Activated CD4-positive, alpha-beta T cell treated with anti-CD3 and anti-CD28 coated beads, Interleukin-2, amount 10 ng/mL, durations not matched to agents 7 days and 5 days (primary cell): ENCODE measurements at regions not wholly inside any gene's neighbourhood (a gene's known extent, or its start where the extent isn't known, plus 50 kb on each side); places are given as distances from the start of the nearest gene placed in this dataset.
"Not testable (repeated sequence)": the region's sequence is repeated elsewhere in the genome, so short reads cannot be mapped to it uniquely, and the experiment has no call there.

Source experiments
- CTCF ChIA-PET: fragments of 350-600 bp; sonication (Branson Sonifier 250); formaldehyde crosslinking; loops from one replicate; lab custom pipeline; 2021; ENCODE audit warnings: antibody characterized with exemption; lab: Charles Lee
- POLR2A ChIA-PET: fragments of 350-600 bp; sonication (Branson Sonifier 250); formaldehyde crosslinking; loops from one replicate; lab custom pipeline; 2021; ENCODE audit warnings: antibody characterized with exemption; lab: Charles Lee
- DNase-seq: peaks from one replicate; pipeline ENCODE4 v3.0.0-alpha.2; 2020
- H3K27ac Mint-ChIP-seq: one replicate; pipeline ENCODE4 v1.8.0; 2021; ENCODE audit warnings: mild to moderate bottlenecking, moderate library complexity, mixed read lengths
- H3K27me3 Mint-ChIP-seq: one replicate; pipeline ENCODE4 v1.8.0; 2021; ENCODE audit warnings: mixed read lengths
- H3K36me3 Mint-ChIP-seq: one replicate; pipeline ENCODE4 v1.8.0; 2021; ENCODE audit warnings: low read depth, mixed read lengths
- H3K4me1 Mint-ChIP-seq: one replicate; pipeline ENCODE4 v1.8.0; 2021; ENCODE audit warnings: mixed read lengths
- H3K4me3 Mint-ChIP-seq: one replicate; pipeline ENCODE4 v1.8.0; 2021; ENCODE audit warnings: mild to moderate bottlenecking, moderate library complexity, mixed read lengths
- H3K9me3 Mint-ChIP-seq: one replicate; pipeline ENCODE4 v1.8.0; 2021; ENCODE audit warnings: mixed read lengths

GRCh38 chr1:220475608-220476007 lies 52.3 kb upstream of the MARK1 start:
- H3K27ac Mint-ChIP-seq, H3K27me3 Mint-ChIP-seq, POLR2A ChIA-PET, H3K4me3 Mint-ChIP-seq, DNase-seq, H3K4me1 Mint-ChIP-seq, H3K9me3 Mint-ChIP-seq, CTCF ChIA-PET, H3K36me3 Mint-ChIP-seq: not testable (repeated sequence)

GRCh38 chr1:220475141-220475540 lies 52.8 kb upstream of the MARK1 start:
- H3K9me3 Mint-ChIP-seq, H3K27me3 Mint-ChIP-seq, H3K4me1 Mint-ChIP-seq, H3K36me3 Mint-ChIP-seq, POLR2A ChIA-PET, CTCF ChIA-PET, DNase-seq, H3K27ac Mint-ChIP-seq, H3K4me3 Mint-ChIP-seq: not testable (repeated sequence)

- ChIA-PET POLR2A (no interaction called here), CTCF (no interaction called here)
- no peak overlapping the region for H3K4me3 Mint-ChIP-seq
- no peaks in the 10 kb centered on the region for H3K36me3 Mint-ChIP-seq
- no peaks in the 10 kb centered on the region for H3K4me1 Mint-ChIP-seq
- H3K27me3 Mint-ChIP-seq: no peaks in the 10 kb centered on the region
- no peaks in the 10 kb centered on the region for H3K9me3 Mint-ChIP-seq
- H3K27ac Mint-ChIP-seq: no peak overlapping the region
- no peak for DNase-seq
Observed at GRCh38 chr1:220473440-220473839, 54.5 kb upstream of the MARK1 start.

- H3K27me3 Mint-ChIP-seq: no peaks in the 10 kb centered on the region
- H3K9me3 Mint-ChIP-seq: no peaks in the 10 kb centered on the region
- H3K4me3 Mint-ChIP-seq: no peak overlapping the region
- ChIA-PET CTCF (no interaction called here), POLR2A (no interaction called here)
- DNase-seq: no peak
- H3K27ac Mint-ChIP-seq: no peak overlapping the region
- H3K36me3 Mint-ChIP-seq: no peaks in the 10 kb centered on the region
- H3K4me1 Mint-ChIP-seq: no peaks in the 10 kb centered on the region
Observed at GRCh38 chr1:220462752-220463151, 65.2 kb upstream of the MARK1 start.

- DNase-seq: no peak
- ChIA-PET POLR2A (no interaction called here), CTCF (no interaction called here)
- Mint-ChIP-seq H3K4me3 (no peak overlapping the region), H3K27ac (no peak overlapping the region), H3K27me3 (peaks cover 2% of the 10 kb centered on the region), H3K4me1 (no peaks in the 10 kb centered on the region), H3K9me3 (peaks cover 5% of the 10 kb centered on the region), H3K36me3 (no peaks in the 10 kb centered on the region)
Observed at GRCh38 chr1:220458936-220459335, 69.0 kb upstream of the MARK1 start.

GRCh38 chr1:220457957-220458609 lies 69.9 kb upstream of the MARK1 start:
- no peak for DNase-seq
- H3K4me1 Mint-ChIP-seq: no peaks in the 10 kb centered on the region
- H3K27me3 Mint-ChIP-seq: peaks cover 4% of the 10 kb centered on the region

GRCh38 chr1:220455559-220455958 lies 72.4 kb upstream of the MARK1 start:
- CTCF ChIA-PET: no interaction called here
- peaks cover 5% of the 10 kb centered on the region for H3K9me3 Mint-ChIP-seq
- H3K4me1 Mint-ChIP-seq: no peaks in the 10 kb centered on the region
- POLR2A ChIA-PET: no interaction called here
- H3K27me3 Mint-ChIP-seq: peaks cover 4% of the 10 kb centered on the region
- H3K27ac Mint-ChIP-seq: no peak overlapping the region
- no peak for DNase-seq
- H3K4me3 Mint-ChIP-seq: no peak overlapping the region
- H3K36me3 Mint-ChIP-seq: no peaks in the 10 kb centered on the region

More at GRCh38 chr1:220457957-220458609, 69.9 kb upstream of the MARK1 start:
- ChIA-PET POLR2A (no interaction called here), CTCF (no interaction called here)
- Mint-ChIP-seq H3K9me3 (peaks cover 5% of the 10 kb centered on the region), H3K4me3 (no peak overlapping the region), H3K36me3 (no peaks in the 10 kb centered on the region), H3K27ac (no peak overlapping the region)

GRCh38 chr1:220454155-220454777 lies 73.7 kb upstream of the MARK1 start:
- POLR2A ChIA-PET: no interaction called here
- Mint-ChIP-seq H3K4me3 (no peak overlapping the region), H3K27ac (no peak overlapping the region), H3K27me3 (peaks cover 9% of the 10 kb centered on the region), H3K36me3 (no peaks in the 10 kb centered on the region), H3K4me1 (no peaks in the 10 kb centered on the region), H3K9me3 (peaks cover 5% of the 10 kb centered on the region)
- no peak for DNase-seq
- CTCF ChIA-PET: no interaction called here

GRCh38 chr1:220453371-220453770 lies 74.6 kb upstream of the MARK1 start:
- H3K9me3 Mint-ChIP-seq: peaks cover 5% of the 10 kb centered on the region
- no peak overlapping the region for H3K4me3 Mint-ChIP-seq
- ChIA-PET CTCF (no interaction called here), POLR2A (no interaction called here)
- H3K27ac Mint-ChIP-seq: no peak overlapping the region
- H3K27me3 Mint-ChIP-seq: peaks cover 9% of the 10 kb centered on the region
- H3K36me3 Mint-ChIP-seq: no peaks in the 10 kb centered on the region
- no peaks in the 10 kb centered on the region for H3K4me1 Mint-ChIP-seq
- DNase-seq: no peak

- no peak for DNase-seq
- Mint-ChIP-seq H3K4me1 (no peaks in the 10 kb centered on the region), H3K27me3 (peaks cover 9% of the 10 kb centered on the region), H3K36me3 (no peaks in the 10 kb centered on the region), H3K27ac (no peak overlapping the region), H3K9me3 (peaks cover 5% of the 10 kb centered on the region), H3K4me3 (no peak overlapping the region)
- ChIA-PET POLR2A (no interaction called here), CTCF (interaction anchor here (1.5 kb wide), 1 partner anchor 11 kb away, joined by 4 read pairs; no protein-coding TSS in a partner anchor)
Observed at GRCh38 chr1:220451532-220451931, 76.4 kb upstream of the MARK1 start.

GRCh38 chr1:220450927-220451326 lies 77.0 kb upstream of the MARK1 start:
- DNase-seq: no peak
- POLR2A ChIA-PET: no interaction called here
- Mint-ChIP-seq H3K27ac (no peak overlapping the region), H3K27me3 (peaks cover 9% of the 10 kb centered on the region), H3K9me3 (peaks cover 5% of the 10 kb centered on the region), H3K4me3 (no peak overlapping the region), H3K4me1 (no peaks in the 10 kb centered on the region), H3K36me3 (no peaks in the 10 kb centered on the region)
- CTCF ChIA-PET: interaction anchor here (1.5 kb wide), 1 partner anchor 11 kb away, joined by 4 read pairs; no protein-coding TSS in a partner anchor

- Mint-ChIP-seq H3K36me3 (no peaks in the 10 kb centered on the region), H3K27me3 (peaks cover 5% of the 10 kb centered on the region), H3K4me3 (no peak overlapping the region), H3K9me3 (no peaks in the 10 kb centered on the region), H3K27ac (no peak overlapping the region), H3K4me1 (no peaks in the 10 kb centered on the region)
- DNase-seq: no peak
- POLR2A ChIA-PET: no interaction called here
- CTCF ChIA-PET: interaction anchor here (0.7 kb wide), 1 partner anchor 22 kb away, joined by 3 read pairs; no protein-coding TSS in a partner anchor
Observed at GRCh38 chr1:220448217-220448616, 79.7 kb upstream of the MARK1 start.

GRCh38 chr1:220444586-220444985 lies 83.3 kb upstream of the MARK1 start:
- H3K9me3 Mint-ChIP-seq, POLR2A ChIA-PET, H3K4me3 Mint-ChIP-seq, H3K27me3 Mint-ChIP-seq, DNase-seq, CTCF ChIA-PET, H3K36me3 Mint-ChIP-seq, H3K27ac Mint-ChIP-seq, H3K4me1 Mint-ChIP-seq: not testable (repeated sequence)

- ChIA-PET CTCF (no interaction called here), POLR2A (no interaction called here)
- H3K4me3 Mint-ChIP-seq: no peak overlapping the region
- no peak for DNase-seq
- no peaks in the 10 kb centered on the region for H3K36me3 Mint-ChIP-seq
- no peaks in the 10 kb centered on the region for H3K4me1 Mint-ChIP-seq
- H3K9me3 Mint-ChIP-seq: no peaks in the 10 kb centered on the region
- no peaks in the 10 kb centered on the region for H3K27me3 Mint-ChIP-seq
- H3K27ac Mint-ChIP-seq: no peak overlapping the region
Observed at GRCh38 chr1:220441211-220441610, 86.7 kb upstream of the MARK1 start.
